Gastrocnemius medialis (tissue), 4 donors: ENCODE measurements at regions not wholly inside any gene's neighbourhood (a gene's known extent, or its start where the extent isn't known, plus 50 kb on each side); places are given as distances from the start of the nearest gene placed in this dataset.

Source experiments
- POLR2A ChIP-seq, 2 donors: fragments of 450-650 bp; IDR thresholded peaks; one replicate each; pipeline ENCODE4 v1.6.1; 2017; ENCODE audit warnings: antibody characterized with exemption in 2 of 2, mild to moderate bottlenecking in 2 of 2, moderate library complexity in 2 of 2
- TF ChIP-seq, protein P1 (sequence below), 5 experiments: fragments of 450-650 bp in 3 of 5; fragments of 200-600 bp in 2 of 5; sonication (generic) in 2 of 5; IDR thresholded peaks in 4 of 5; conservative IDR thresholded peaks in 1 of 5; 1 replicate in 4 of 5; 2 replicates in 1 of 5; pipeline ENCODE4 v1.5.1; 2016 to 2019; ENCODE audit warnings: antibody characterized with exemption in 5 of 5, mild to moderate bottlenecking in 3 of 5, moderate library complexity in 3 of 5

DNA sequence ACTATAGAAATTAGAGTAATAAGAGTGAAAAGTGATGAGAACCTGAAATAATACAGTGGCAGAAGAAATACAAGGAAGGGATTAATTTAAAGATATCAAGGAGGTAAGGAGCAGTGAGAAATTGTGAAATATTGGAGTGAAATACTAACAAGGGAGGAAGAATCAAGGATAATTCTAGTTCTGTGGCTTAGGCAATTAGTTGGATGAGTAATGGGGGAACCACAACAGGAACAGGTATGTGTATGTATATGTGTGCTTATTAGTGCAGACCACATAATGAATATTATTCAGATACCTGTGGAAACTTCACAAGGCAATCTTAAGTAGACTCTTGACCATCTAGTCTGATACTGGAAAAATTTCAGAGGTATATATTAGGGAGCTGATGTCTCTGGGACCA is 143.3 kb downstream of the TINAG start:
- TF ChIP-seq, protein P1, sequence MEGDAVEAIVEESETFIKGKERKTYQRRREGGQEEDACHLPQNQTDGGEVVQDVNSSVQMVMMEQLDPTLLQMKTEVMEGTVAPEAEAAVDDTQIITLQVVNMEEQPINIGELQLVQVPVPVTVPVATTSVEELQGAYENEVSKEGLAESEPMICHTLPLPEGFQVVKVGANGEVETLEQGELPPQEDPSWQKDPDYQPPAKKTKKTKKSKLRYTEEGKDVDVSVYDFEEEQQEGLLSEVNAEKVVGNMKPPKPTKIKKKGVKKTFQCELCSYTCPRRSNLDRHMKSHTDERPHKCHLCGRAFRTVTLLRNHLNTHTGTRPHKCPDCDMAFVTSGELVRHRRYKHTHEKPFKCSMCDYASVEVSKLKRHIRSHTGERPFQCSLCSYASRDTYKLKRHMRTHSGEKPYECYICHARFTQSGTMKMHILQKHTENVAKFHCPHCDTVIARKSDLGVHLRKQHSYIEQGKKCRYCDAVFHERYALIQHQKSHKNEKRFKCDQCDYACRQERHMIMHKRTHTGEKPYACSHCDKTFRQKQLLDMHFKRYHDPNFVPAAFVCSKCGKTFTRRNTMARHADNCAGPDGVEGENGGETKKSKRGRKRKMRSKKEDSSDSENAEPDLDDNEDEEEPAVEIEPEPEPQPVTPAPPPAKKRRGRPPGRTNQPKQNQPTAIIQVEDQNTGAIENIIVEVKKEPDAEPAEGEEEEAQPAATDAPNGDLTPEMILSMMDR (IDR thresholded peaks at IDR 0.05 in 4 of 5, conservative IDR thresholded peaks at IDR 0.05 in 1 of 5), result no peak
- no peak for TF ChIP-seq POLR2A (IDR thresholded peaks at IDR 0.05)
